Liver (tissue), 8 donors: ENCODE measurements at regions not wholly inside any gene's neighbourhood (a gene's known extent, or its start where the extent isn't known, plus 50 kb on each side); places are given as distances from the start of the nearest gene placed in this dataset.

Source experiments
- DNase-seq: peaks from one replicate; pipeline ENCODE4 v3.0.0-alpha.2; 2017; ENCODE audit warnings: low spot score
- H3K27ac ChIP-seq, 2 donors: one replicate each; pipeline ENCODE4 v1.7.0; 2013; ENCODE audit warnings: inconsistent platforms in 2 of 2, low read length in 2 of 2, control low read depth in 1 of 2, low read depth in 1 of 2, mild to moderate bottlenecking in 1 of 2
- H3K27me3 ChIP-seq, 4 donors: one replicate each; pipeline versions ENCODE4 v1.6.1 to v1.7.0; 2013; ENCODE audit warnings: low read length in 3 of 4, inconsistent platforms in 1 of 4, mild to moderate bottlenecking in 1 of 4, moderate library complexity in 1 of 4; ENCODE audit not compliant: control insufficient read depth in 4 of 4, insufficient read depth in 4 of 4
- H3K36me3 ChIP-seq, 4 donors: one replicate each; pipeline versions ENCODE4 v1.6.1 to v1.7.0; 2013; ENCODE audit warnings: low read length in 3 of 4, mild to moderate bottlenecking in 3 of 4, low read depth in 1 of 4, moderate library complexity in 1 of 4; ENCODE audit not compliant: control insufficient read depth in 4 of 4, insufficient read depth in 3 of 4
- H3K4me1 ChIP-seq, 4 donors: one replicate each; pipeline versions ENCODE4 v1.6.1 to v1.7.0; 2013; ENCODE audit warnings: low read length in 3 of 4, mild to moderate bottlenecking in 3 of 4, moderate library complexity in 1 of 4; ENCODE audit not compliant: control insufficient read depth in 4 of 4, insufficient read depth in 4 of 4
- H3K4me3 ChIP-seq, 3 donors: one replicate each; pipeline versions ENCODE4 v1.6.1 to v1.7.0; 2013; ENCODE audit warnings: low read length in 3 of 3, control low read depth in 1 of 3, low read depth in 1 of 3, mild to moderate bottlenecking in 1 of 3
- H3K9ac ChIP-seq, 2 donors: one replicate each; pipeline ENCODE4 v1.7.0; 2013; ENCODE audit warnings: low read length in 2 of 2, mild to moderate bottlenecking in 2 of 2, moderate library complexity in 2 of 2, control low read depth in 1 of 2, low read depth in 1 of 2
- H3K9me3 ChIP-seq, 4 donors: one replicate each; pipeline versions ENCODE4 v1.6.1 to v1.7.0; 2013; ENCODE audit warnings: low read length in 3 of 4; ENCODE audit not compliant: control insufficient read depth in 4 of 4
- ATF3 ChIP-seq: IDR thresholded peaks from 2 replicates; pipeline ENCODE4 v1.6.1; 2016; ENCODE audit warnings: antibody characterized with exemption
- CTCF ChIP-seq: fragments of 150-350 bp; IDR thresholded peaks from 2 replicates; pipeline ENCODE4 v1.5.1; 2017; ENCODE audit warnings: improper control_type of control experiment, low read depth, low read length; ENCODE audit not compliant: missing input control
- FOXA1 ChIP-seq: IDR thresholded peaks from 2 replicates; pipeline ENCODE4 v1.6.1; 2016; ENCODE audit warnings: antibody characterized with exemption
- FOXA2 ChIP-seq: IDR thresholded peaks from 2 replicates; pipeline ENCODE4 v1.6.1; 2016; ENCODE audit warnings: antibody characterized with exemption
- GABPA ChIP-seq, 2 donors: IDR thresholded peaks in 1 of 2; conservative IDR thresholded peaks in 1 of 2; 2 replicates each; pipeline ENCODE4 v1.6.1; 2016; ENCODE audit warnings: antibody characterized with exemption in 2 of 2, mild to moderate bottlenecking in 1 of 2, moderate library complexity in 1 of 2
- HNF4A ChIP-seq, 2 donors: conservative IDR thresholded peaks; 2 replicates each; pipeline ENCODE4 v1.6.1; 2016; ENCODE audit warnings: antibody characterized with exemption in 2 of 2, mild to moderate bottlenecking in 2 of 2
- HNF4G ChIP-seq: IDR thresholded peaks from 2 replicates; pipeline ENCODE4 v1.6.1; 2016; ENCODE audit warnings: antibody characterized with exemption
- MAX ChIP-seq: IDR thresholded peaks from 2 replicates; pipeline ENCODE4 v1.6.1; 2016; ENCODE audit warnings: antibody characterized with exemption
- RAD21 ChIP-seq, 2 donors: IDR thresholded peaks; 2 replicates each; pipeline ENCODE4 v1.6.1; 2016; ENCODE audit warnings: antibody characterized with exemption in 2 of 2, mild to moderate bottlenecking in 2 of 2
- RXRA ChIP-seq, 2 donors: IDR thresholded peaks; 2 replicates each; pipeline ENCODE4 v1.6.1; 2017 to 2018; ENCODE audit warnings: antibody characterized with exemption in 2 of 2, mild to moderate bottlenecking in 1 of 2
- SP1 ChIP-seq: IDR thresholded peaks from 2 replicates; pipeline ENCODE4 v1.6.1; 2018; ENCODE audit warnings: antibody characterized with exemption, mild to moderate bottlenecking
- TAF1 ChIP-seq: conservative IDR thresholded peaks from 2 replicates; pipeline ENCODE4 v1.6.1; 2016; ENCODE audit warnings: antibody characterized with exemption, mild to moderate bottlenecking
- YY1 ChIP-seq: IDR thresholded peaks from 2 replicates; pipeline ENCODE4 v1.6.1; 2016; ENCODE audit warnings: antibody characterized with exemption, mild to moderate bottlenecking
- ZBTB33 ChIP-seq: IDR thresholded peaks from 2 replicates; pipeline ENCODE4 v1.6.1; 2016; ENCODE audit warnings: antibody characterized with exemption
- WGBS: extraction: QIAGEN DNeasy Blood & Tissue Kit; methylation state at CpG from one replicate; pipeline ENCODE4 v1.1.7; 2013; 5-methylcytosine and 5-hydroxymethylcytosine counted together
- donor health status: healthy.
- donor health status: healthy.
- donor health status: healthy.
- donor health status: healthy.
- donor health status: healthy.

GRCh38 chr2:235274023-235274422 is 219.8 kb upstream of the AGAP1 start:
- Histone ChIP-seq H3K4me1 (no peaks in the 10 kb centered on the region), H3K9me3 (no peaks in the 10 kb centered on the region), H3K9ac (no peak overlapping the region), H3K27me3 (peaks cover 0 to 12% (median 0%) of the 10 kb centered on the region in 4 donors), H3K36me3 (no peaks in the 10 kb centered on the region), H3K27ac (no peak overlapping the region), H3K4me3 (no peak overlapping the region)
- TF ChIP-seq RXRA (IDR thresholded peaks at IDR 0.05) (no peak), ZBTB33 (no peak), HNF4A (conservative IDR thresholded peaks at IDR 0.05) (no peak), TAF1 (no peak), CTCF (no peak), SP1 (no peak), GABPA (IDR thresholded peaks at IDR 0.05 in 1 of 2, conservative IDR thresholded peaks at IDR 0.05 in 1 of 2) (no peak)
- WGBS: 55% methylated on average over 2 of the region's 2 CpGs
- DNase-seq: no peak

- Histone ChIP-seq H3K4me1 (no peaks in the 10 kb centered on the region), H3K27ac (no peak overlapping the region), H3K9me3 (no peaks in the 10 kb centered on the region), H3K4me3 (no peak overlapping the region), H3K36me3 (no peaks in the 10 kb centered on the region), H3K9ac (no peak overlapping the region), H3K27me3 (no peaks in the 10 kb centered on the region)
- DNase-seq: no peak
- WGBS: 88% methylated on average over 3 of the region's 3 CpGs
- TF ChIP-seq TAF1 (no peak), ATF3 (no peak), HNF4G (no peak), ZBTB33 (no peak), RAD21 (IDR thresholded peaks at IDR 0.05) (no peak), SP1 (no peak), RXRA (IDR thresholded peaks at IDR 0.05) (no peak), FOXA1 (no peak), GABPA (IDR thresholded peaks at IDR 0.05 in 1 of 2, conservative IDR thresholded peaks at IDR 0.05 in 1 of 2) (no peak), FOXA2 (no peak), YY1 (no peak), MAX (no peak)
Observed at GRCh38 chr2:235277485-235277884, 216.4 kb upstream of the AGAP1 start.
